ENCODE measurements at regions not wholly inside any gene's neighbourhood (a gene's known extent, or its start where the extent isn't known, plus 50 kb on each side); places are given as distances from the start of the nearest gene placed in this dataset.

GRCh38 chr6:8904754-8905153, 469.4 kb upstream of the SLC35B3 start:
- Histone ChIP-seq H3K4me3 (ENCODE audit: low read depth, low read length, poor library complexity, severe bottlenecking) (no peak overlapping the region), H3K9me3 (ENCODE audit: low read depth, low read length, poor library complexity, severe bottlenecking) (no peaks in the 10 kb centered on the region), H3K27me3 (replicated peaks; ENCODE audit: insufficient read depth, low read depth, low read length, poor library complexity) (no peaks in the 10 kb centered on the region), H3K27ac (ENCODE audit: low read depth, low read length, poor library complexity, severe bottlenecking) (no peak overlapping the region), H3K36me3 (ENCODE audit: insufficient read depth, low read length, poor library complexity, severe bottlenecking) (no peaks in the 10 kb centered on the region), H3K4me1 (ENCODE audit: insufficient read depth, low read length, poor library complexity, severe bottlenecking) (peaks cover 15% of the 10 kb centered on the region)
- intact Hi-C loops (cut with micrococcal nuclease; ENCODE audit: unreplicated experiment), result loop anchor here (5.0 kb wide), 1 partner anchor 197 kb away; no protein-coding TSS in a partner anchor
- ChIA-PET CTCF (no interaction called here), POLR2A (ENCODE audit: low non-redundant PET) (no interaction called here)
- no TSS peak for BruUV-seq (replicated peaks)
- DNase-seq (ENCODE audit: low spot score), result peak; percentile 29
- no peak for TF ChIP-seq EZH2 (IDR thresholded peaks at IDR 0.05; ENCODE audit: borderline replicate concordance, low read depth, low read length, poor library complexity, severe bottlenecking)
- TF ChIP-seq CTCF (conservative IDR thresholded peaks at IDR 0.05; ENCODE audit: low read depth, low read length), result peak; percentile 61

DNA sequence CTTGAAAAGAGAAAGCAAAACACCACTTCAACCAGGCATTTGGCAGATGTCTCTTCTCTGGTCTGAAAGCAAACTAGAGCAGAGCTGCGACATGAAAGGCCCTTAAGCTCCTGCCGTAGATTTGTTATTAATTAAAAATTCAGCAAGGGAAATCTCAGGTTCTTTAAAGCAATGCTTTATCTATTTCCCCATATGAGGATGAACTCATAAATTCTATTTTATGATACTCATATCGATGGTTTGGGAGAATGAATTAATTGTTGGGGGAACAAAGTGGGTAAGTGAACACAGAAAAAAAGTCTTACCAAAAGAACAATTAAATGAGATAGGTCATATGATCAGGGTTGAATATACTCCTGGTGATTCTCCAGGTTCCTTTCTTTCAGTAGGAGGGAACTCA, 464.7 kb upstream of the SLC35B3 start:
- Histone ChIP-seq H3K27me3 (replicated peaks; ENCODE audit: insufficient read depth, low read depth, low read length, poor library complexity) (no peaks in the 10 kb centered on the region), H3K27ac (ENCODE audit: low read depth, low read length, poor library complexity, severe bottlenecking) (no peak overlapping the region), H3K9me3 (ENCODE audit: low read depth, low read length, poor library complexity, severe bottlenecking) (no peaks in the 10 kb centered on the region), H3K36me3 (ENCODE audit: insufficient read depth, low read length, poor library complexity, severe bottlenecking) (no peaks in the 10 kb centered on the region), H3K4me3 (ENCODE audit: low read depth, low read length, poor library complexity, severe bottlenecking) (no peak overlapping the region), H3K4me1 (ENCODE audit: insufficient read depth, low read length, poor library complexity, severe bottlenecking) (peaks cover 2% of the 10 kb centered on the region)
- no peak for DNase-seq (ENCODE audit: low spot score)
- ChIA-PET CTCF (interaction anchor here (0.5 kb wide), 1 partner anchor 1514 kb away, joined by 6 read pairs; no protein-coding TSS in a partner anchor), POLR2A (ENCODE audit: low non-redundant PET) (no interaction called here)
- no TSS peak for BruUV-seq (replicated peaks)
- intact Hi-C loops (cut with micrococcal nuclease; ENCODE audit: unreplicated experiment), result no loop called here
- TF ChIP-seq CTCF (conservative IDR thresholded peaks at IDR 0.05; ENCODE audit: low read depth, low read length), result no peak
- TF ChIP-seq EZH2 (IDR thresholded peaks at IDR 0.05; ENCODE audit: borderline replicate concordance, low read depth, low read length, poor library complexity, severe bottlenecking), result no peak

DNA sequence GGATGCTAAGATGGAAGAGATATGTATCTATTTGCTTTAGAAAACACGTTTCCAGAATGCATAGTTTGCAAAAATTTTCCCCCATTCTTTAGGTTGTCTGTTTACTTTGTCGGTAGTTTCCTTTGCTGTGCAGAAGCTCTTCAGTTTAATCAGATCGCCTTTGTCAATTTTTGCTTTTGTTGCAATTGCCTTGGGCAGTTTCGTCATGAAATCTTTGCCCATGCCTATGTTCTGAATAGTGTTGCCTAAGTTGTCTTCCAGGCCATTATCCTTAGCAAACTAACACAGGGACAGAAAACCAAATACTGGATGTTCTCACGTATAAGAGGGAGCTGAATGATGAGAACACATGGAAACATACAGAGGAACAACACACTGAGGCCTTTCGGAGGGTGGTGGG, 454.2 kb upstream of the SLC35B3 start:
- H3K27me3 ChIP-seq (replicated peaks; ENCODE audit: insufficient read depth, low read depth, low read length, poor library complexity), result no peaks in the 10 kb centered on the region
- H3K4me1 ChIP-seq (ENCODE audit: insufficient read depth, low read length, poor library complexity, severe bottlenecking), result no peaks in the 10 kb centered on the region
- intact Hi-C loops (cut with micrococcal nuclease; ENCODE audit: unreplicated experiment), result loop anchor here (2.0 kb wide), 1 partner anchor 351 kb away; no protein-coding TSS in a partner anchor
- ChIA-PET POLR2A (ENCODE audit: low non-redundant PET) (no interaction called here), CTCF (no interaction called here)
- no peak for TF ChIP-seq CTCF (conservative IDR thresholded peaks at IDR 0.05; ENCODE audit: low read depth, low read length)
- no peak for TF ChIP-seq EZH2 (IDR thresholded peaks at IDR 0.05; ENCODE audit: borderline replicate concordance, low read depth, low read length, poor library complexity, severe bottlenecking)
- H3K9me3 ChIP-seq (ENCODE audit: low read depth, low read length, poor library complexity, severe bottlenecking), result no peaks in the 10 kb centered on the region
- no peak overlapping the region for H3K4me3 ChIP-seq (ENCODE audit: low read depth, low read length, poor library complexity, severe bottlenecking)
- no peaks in the 10 kb centered on the region for H3K36me3 ChIP-seq (ENCODE audit: insufficient read depth, low read length, poor library complexity, severe bottlenecking)
- no TSS peak for BruUV-seq (replicated peaks)
- H3K27ac ChIP-seq (ENCODE audit: low read depth, low read length, poor library complexity, severe bottlenecking), result no peak overlapping the region
- DNase-seq (ENCODE audit: low spot score), result no peak

All from A673 (cell line).